ENCODE measurements at regions not wholly inside any gene's neighbourhood (a gene's known extent, or its start where the extent isn't known, plus 50 kb on each side); places are given as distances from the start of the nearest gene placed in this dataset.
"Not testable (repeated sequence)": the region's sequence is repeated elsewhere in the genome, so short reads cannot be mapped to it uniquely, and the experiment has no call there.

DNA sequence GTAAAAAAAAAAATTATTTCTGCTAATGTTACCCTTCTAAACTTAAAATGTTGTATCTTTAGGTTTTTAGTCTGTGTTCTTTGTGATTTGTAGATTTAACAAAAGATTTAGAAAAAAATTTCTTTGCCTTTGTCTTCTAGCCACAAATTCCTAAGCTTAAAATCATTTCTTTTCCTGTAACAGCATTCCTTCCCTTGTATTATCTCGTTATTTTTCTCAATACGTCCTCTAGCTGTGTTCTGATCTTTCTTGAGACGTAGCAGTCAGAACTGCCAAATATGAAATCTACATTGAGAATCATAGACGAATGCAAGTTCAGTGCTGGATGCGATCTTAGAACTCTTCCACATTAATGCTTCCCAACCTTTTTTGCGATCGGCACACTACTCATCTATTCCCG, 283.1 kb downstream of the UTRN start:
- intact Hi-C loops (cut with DNase I) = no loop called here
- no peaks in the 10 kb centered on the region for H3K9me3 ChIP-seq
- H3K27ac ChIP-seq = no peak overlapping the region
- ATAC-seq (no peak), DNase-seq (no peak)
- H3K36me3 ChIP-seq = peaks cover 30% of the 10 kb centered on the region
- H3K4me3 ChIP-seq = no peak overlapping the region
- no peaks in the 10 kb centered on the region for H3K4me1 ChIP-seq
- no peaks in the 10 kb centered on the region for H3K27me3 ChIP-seq (ENCODE audit: low read depth)
- TF ChIP-seq, protein P1, sequence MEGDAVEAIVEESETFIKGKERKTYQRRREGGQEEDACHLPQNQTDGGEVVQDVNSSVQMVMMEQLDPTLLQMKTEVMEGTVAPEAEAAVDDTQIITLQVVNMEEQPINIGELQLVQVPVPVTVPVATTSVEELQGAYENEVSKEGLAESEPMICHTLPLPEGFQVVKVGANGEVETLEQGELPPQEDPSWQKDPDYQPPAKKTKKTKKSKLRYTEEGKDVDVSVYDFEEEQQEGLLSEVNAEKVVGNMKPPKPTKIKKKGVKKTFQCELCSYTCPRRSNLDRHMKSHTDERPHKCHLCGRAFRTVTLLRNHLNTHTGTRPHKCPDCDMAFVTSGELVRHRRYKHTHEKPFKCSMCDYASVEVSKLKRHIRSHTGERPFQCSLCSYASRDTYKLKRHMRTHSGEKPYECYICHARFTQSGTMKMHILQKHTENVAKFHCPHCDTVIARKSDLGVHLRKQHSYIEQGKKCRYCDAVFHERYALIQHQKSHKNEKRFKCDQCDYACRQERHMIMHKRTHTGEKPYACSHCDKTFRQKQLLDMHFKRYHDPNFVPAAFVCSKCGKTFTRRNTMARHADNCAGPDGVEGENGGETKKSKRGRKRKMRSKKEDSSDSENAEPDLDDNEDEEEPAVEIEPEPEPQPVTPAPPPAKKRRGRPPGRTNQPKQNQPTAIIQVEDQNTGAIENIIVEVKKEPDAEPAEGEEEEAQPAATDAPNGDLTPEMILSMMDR (IDR thresholded peaks at IDR 0.05) = no peak

DNA sequence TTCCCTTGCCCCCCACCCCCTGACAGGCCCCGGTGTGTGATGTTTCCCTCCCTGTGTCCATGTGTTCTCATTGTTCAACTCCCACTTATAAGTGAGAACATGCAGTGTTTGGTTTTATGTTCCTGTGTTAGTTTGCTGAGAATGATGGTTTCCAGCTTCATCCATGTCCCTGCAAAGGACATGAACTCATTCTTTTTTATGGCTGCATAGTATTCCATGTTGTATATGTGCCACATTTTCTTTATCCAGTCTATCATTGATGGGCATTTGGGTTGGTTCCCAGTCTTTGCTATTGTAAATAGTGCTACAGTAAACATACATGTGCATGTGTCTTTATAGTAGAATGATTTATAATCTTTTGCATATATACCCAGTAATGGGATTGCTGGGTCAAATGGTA, 287.4 kb downstream of the UTRN start:
- DNase-seq; H3K9me3 ChIP-seq; H3K4me3 ChIP-seq; H3K27ac ChIP-seq; intact Hi-C loops (cut with DNase I); ATAC-seq; H3K27me3 ChIP-seq (ENCODE audit: low read depth); H3K4me1 ChIP-seq: not testable (repeated sequence)
- peaks cover 16% of the 10 kb centered on the region for H3K36me3 ChIP-seq

DNA sequence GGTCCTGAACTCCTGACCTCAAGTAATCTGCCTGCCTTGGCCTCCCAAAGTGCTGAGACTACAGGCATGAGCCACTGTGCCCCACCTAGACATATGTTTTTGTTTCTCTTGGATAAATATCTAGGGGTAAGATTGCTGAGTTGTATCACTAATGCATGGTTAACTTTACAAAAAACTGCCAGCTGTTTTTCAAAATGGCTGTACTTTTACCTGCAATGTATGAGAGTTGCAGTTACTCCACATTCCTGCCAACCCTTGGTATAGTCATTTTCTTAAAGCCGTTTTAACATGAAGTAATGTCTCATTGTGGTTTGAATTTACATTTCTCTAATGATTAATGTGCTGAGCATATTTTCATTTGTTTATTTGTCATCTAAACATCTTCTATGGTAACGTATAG, 289.7 kb downstream of the UTRN start:
- Histone ChIP-seq H3K27me3 (ENCODE audit: low read depth) (no peaks in the 10 kb centered on the region), H3K4me3 (no peak overlapping the region), H3K9me3 (no peaks in the 10 kb centered on the region), H3K4me1 (no peaks in the 10 kb centered on the region), H3K36me3 (peaks cover 23% of the 10 kb centered on the region), H3K27ac (no peak overlapping the region)
- TF ChIP-seq, protein P1 (IDR thresholded peaks at IDR 0.05) = no peak
- ATAC-seq (no peak), DNase-seq (no peak)
- intact Hi-C loops (cut with DNase I) = no loop called here

DNA sequence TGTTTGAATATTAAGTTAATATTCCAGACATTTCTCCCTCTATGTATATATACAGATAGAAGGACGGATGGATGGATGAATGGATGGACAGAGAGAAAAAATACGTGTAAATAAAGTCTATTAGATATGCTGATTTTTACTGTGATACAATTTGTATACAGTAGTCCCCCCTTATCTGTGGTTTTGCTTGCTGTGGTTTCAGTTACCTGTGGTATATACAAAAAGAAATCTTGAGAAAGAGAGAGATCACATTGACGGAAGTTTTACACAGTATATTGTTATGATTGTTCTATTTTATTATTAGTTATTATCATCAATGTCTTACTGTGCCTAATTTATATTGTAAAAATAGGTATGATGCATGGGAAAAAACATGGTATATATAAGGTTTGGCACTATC, 290.2 kb downstream of the UTRN start:
- Histone ChIP-seq H3K27ac (no peak overlapping the region), H3K4me1 (no peaks in the 10 kb centered on the region), H3K27me3 (ENCODE audit: low read depth) (no peaks in the 10 kb centered on the region), H3K4me3 (no peak overlapping the region), H3K36me3 (peaks cover 26% of the 10 kb centered on the region), H3K9me3 (no peaks in the 10 kb centered on the region)
- DNase-seq = no peak
- TF ChIP-seq, protein P1 (IDR thresholded peaks at IDR 0.05) = no peak
- no peak for ATAC-seq
- intact Hi-C loops (cut with DNase I) = no loop called here

DNA sequence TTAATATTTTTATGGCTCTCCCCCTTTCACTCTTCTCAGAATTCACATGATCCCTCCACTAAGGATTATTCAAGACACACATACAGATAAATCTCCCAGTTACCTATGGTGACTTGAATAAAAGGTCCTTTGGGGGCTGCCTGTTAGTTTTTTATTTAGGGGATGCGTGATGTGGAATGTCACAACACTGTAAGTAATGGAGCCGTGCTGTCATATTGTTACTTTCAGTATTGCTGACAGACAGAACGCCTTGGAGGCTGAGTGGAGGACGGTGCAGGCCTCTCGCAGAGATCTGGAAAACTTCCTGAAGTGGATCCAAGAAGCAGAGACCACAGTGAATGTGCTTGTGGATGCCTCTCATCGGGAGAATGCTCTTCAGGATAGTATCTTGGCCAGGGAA, 291.7 kb downstream of the UTRN start:
- TF ChIP-seq, protein P1 (IDR thresholded peaks at IDR 0.05) = no peak
- DNase-seq = no peak

DNA sequence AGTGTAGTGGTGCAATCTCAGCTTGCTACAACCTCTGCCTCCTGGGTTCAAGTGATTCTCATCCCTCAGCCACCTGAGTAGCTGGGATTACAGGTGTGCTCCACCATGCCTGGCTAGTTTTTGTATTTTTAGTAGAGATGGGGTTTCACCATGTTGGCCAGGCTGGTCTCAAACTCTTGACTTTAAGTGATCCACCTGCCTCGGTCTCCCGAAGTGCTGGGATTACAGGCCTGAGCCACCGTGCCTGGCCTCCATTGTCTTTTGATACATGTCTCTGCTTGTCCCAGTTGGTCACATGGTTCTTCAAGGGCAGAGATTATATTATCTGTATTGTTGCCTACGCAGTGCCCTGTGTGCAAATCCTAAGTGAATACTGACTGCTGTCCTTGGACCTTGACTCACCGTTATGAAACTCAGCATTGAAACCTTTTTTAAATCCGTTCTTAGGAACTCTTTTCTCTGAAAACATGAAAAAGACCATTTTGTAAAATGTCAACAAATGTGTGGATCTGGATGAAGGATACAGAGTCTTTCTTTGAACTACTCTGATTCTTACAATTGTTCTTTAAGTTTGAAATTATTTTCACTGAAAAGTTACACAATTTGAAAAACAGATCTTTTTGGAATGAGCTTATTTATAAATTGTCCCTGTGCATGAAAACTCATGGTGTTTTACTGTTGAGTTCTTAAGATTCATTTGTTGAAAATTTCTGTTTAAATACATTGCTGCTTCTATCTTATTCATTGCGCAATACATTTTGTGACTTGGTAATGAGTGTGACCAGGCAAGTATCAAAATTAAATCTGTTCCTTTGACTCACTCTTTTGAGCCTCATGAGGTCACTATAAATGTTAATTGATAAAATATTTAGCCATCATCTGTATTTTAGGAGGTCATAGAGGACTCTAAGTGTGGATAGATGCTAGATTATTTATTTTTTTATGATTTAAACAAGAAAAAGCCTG, 293.5 kb downstream of the UTRN start:
- Histone ChIP-seq H3K4me1 (peaks cover 19% of the 10 kb centered on the region), H3K4me3 (no peak overlapping the region), H3K9me3 (no peaks in the 10 kb centered on the region), H3K27ac (no peak overlapping the region), H3K27me3 (ENCODE audit: low read depth) (no peaks in the 10 kb centered on the region), H3K36me3 (peaks cover 33% of the 10 kb centered on the region)
- TF ChIP-seq, protein P1 (IDR thresholded peaks at IDR 0.05) = no peak
- intact Hi-C loops (cut with DNase I) = no loop called here
- no peak for ATAC-seq
- DNase-seq = no peak

More for the DNA sequence above, 291.7 kb downstream of the UTRN start:
- Histone ChIP-seq H3K36me3 (peaks cover 33% of the 10 kb centered on the region), H3K4me1 (peaks cover 2% of the 10 kb centered on the region), H3K9me3 (no peaks in the 10 kb centered on the region), H3K4me3 (no peak overlapping the region), H3K27me3 (ENCODE audit: low read depth) (no peaks in the 10 kb centered on the region), H3K27ac (no peak overlapping the region)
- no peak for ATAC-seq
- intact Hi-C loops (cut with DNase I) = no loop called here
